ENCODE measurements at regions not wholly inside any gene's neighbourhood (a gene's known extent, or its start where the extent isn't known, plus 50 kb on each side); places are given as distances from the start of the nearest gene placed in this dataset.
A peak's percentile ranks its signal among the peaks of the same experiment; 100 is the strongest.

- Histone ChIP-seq H3K27me3 (ENCODE audit: insufficient read depth, low read length) (no peaks in the 10 kb centered on the region), H3K4me3 (ENCODE audit: low read depth, low read length, poor library complexity, severe bottlenecking) (no peak overlapping the region), H2AFZ (ENCODE audit: low read length) (no peak overlapping the region), H3K9me3 (ENCODE audit: low read length) (no peaks in the 10 kb centered on the region), H3K9ac (ENCODE audit: low read length) (no peak overlapping the region), H3K36me3 (ENCODE audit: insufficient read depth, low read length) (no peaks in the 10 kb centered on the region), H3K4me2 (ENCODE audit: low read length) (no peak overlapping the region), H3K4me1 (ENCODE audit: insufficient read depth, low read length, severe bottlenecking) (no peaks in the 10 kb centered on the region), H3K79me2 (ENCODE audit: insufficient read depth, low read length) (no peaks in the 10 kb centered on the region), H3F3A (ENCODE audit: insufficient read depth, low read length) (no peaks in the 10 kb centered on the region), H4K20me1 (ENCODE audit: insufficient read depth, low read length) (no peaks in the 10 kb centered on the region), H3K27ac (ENCODE audit: low read depth, low read length, poor library complexity, severe bottlenecking) (no peak overlapping the region), H3K9me2 (ENCODE audit: low read depth, low read length) (no peaks in the 10 kb centered on the region)
- TF ChIP-seq CTCF (IDR thresholded peaks at IDR 0.05; ENCODE audit: low read length): no peak
- no peak for TF ChIP-seq EZH2 (IDR thresholded peaks at IDR 0.05; ENCODE audit: borderline replicate concordance, low read length)
These were observed 645.6 kb downstream of the PLA2G4A start for GRCh38 chr1:187474336-187474735.

DNA sequence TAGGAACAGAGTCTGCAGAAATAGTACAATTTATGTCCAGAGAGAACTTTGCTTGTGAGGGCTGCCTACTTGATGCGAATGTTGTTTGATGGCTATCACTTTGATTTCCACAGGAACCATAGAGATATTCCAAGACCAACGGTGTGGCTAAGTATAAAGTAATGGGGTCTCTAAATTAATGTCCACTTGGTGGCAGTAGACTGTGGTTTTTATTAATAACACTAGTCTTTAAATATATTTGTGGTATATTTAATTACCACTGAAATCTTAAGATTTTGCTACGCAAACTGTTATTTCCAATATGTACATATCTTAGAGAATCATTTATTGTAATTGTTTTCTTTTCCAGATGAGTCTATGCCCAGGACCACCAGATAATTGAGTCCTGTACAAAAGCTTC is 647.9 kb downstream of the PLA2G4A start:
- no peak overlapping the region for H3K4me3 ChIP-seq (ENCODE audit: low read depth, low read length, poor library complexity, severe bottlenecking)
- H3K9me3 ChIP-seq (ENCODE audit: low read length): no peaks in the 10 kb centered on the region
- H3F3A ChIP-seq (ENCODE audit: insufficient read depth, low read length): no peaks in the 10 kb centered on the region
- no peaks in the 10 kb centered on the region for H3K36me3 ChIP-seq (ENCODE audit: insufficient read depth, low read length)
- H2AFZ ChIP-seq (ENCODE audit: low read length): no peak overlapping the region
- TF ChIP-seq CTCF (IDR thresholded peaks at IDR 0.05; ENCODE audit: low read length): peak; percentile 48
- TF ChIP-seq EZH2 (IDR thresholded peaks at IDR 0.05; ENCODE audit: borderline replicate concordance, low read length): no peak
- H3K4me2 ChIP-seq (ENCODE audit: low read length): no peak overlapping the region
- H3K27me3 ChIP-seq (ENCODE audit: insufficient read depth, low read length): no peaks in the 10 kb centered on the region
- H3K79me2 ChIP-seq (ENCODE audit: insufficient read depth, low read length): no peaks in the 10 kb centered on the region
- H3K9me2 ChIP-seq (ENCODE audit: low read depth, low read length): no peaks in the 10 kb centered on the region
- H4K20me1 ChIP-seq (ENCODE audit: insufficient read depth, low read length): no peaks in the 10 kb centered on the region
- H3K27ac ChIP-seq (ENCODE audit: low read depth, low read length, poor library complexity, severe bottlenecking): no peak overlapping the region
- H3K9ac ChIP-seq (ENCODE audit: low read length): no peak overlapping the region
- H3K4me1 ChIP-seq (ENCODE audit: insufficient read depth, low read length, severe bottlenecking): no peaks in the 10 kb centered on the region

GRCh38 chr1:187477103-187477502 is 648.4 kb downstream of the PLA2G4A start:
- Histone ChIP-seq H3K36me3 (ENCODE audit: insufficient read depth, low read length) (no peaks in the 10 kb centered on the region), H3K79me2 (ENCODE audit: insufficient read depth, low read length) (no peaks in the 10 kb centered on the region), H3K27me3 (ENCODE audit: insufficient read depth, low read length) (no peaks in the 10 kb centered on the region), H3K27ac (ENCODE audit: low read depth, low read length, poor library complexity, severe bottlenecking) (no peak overlapping the region), H2AFZ (ENCODE audit: low read length) (no peak overlapping the region), H3F3A (ENCODE audit: insufficient read depth, low read length) (no peaks in the 10 kb centered on the region), H3K4me3 (ENCODE audit: low read depth, low read length, poor library complexity, severe bottlenecking) (no peak overlapping the region), H3K9me2 (ENCODE audit: low read depth, low read length) (no peaks in the 10 kb centered on the region), H3K4me2 (ENCODE audit: low read length) (no peak overlapping the region), H3K9ac (ENCODE audit: low read length) (no peak overlapping the region), H3K9me3 (ENCODE audit: low read length) (no peaks in the 10 kb centered on the region), H3K4me1 (ENCODE audit: insufficient read depth, low read length, severe bottlenecking) (no peaks in the 10 kb centered on the region), H4K20me1 (ENCODE audit: insufficient read depth, low read length) (no peaks in the 10 kb centered on the region)
- TF ChIP-seq EZH2 (IDR thresholded peaks at IDR 0.05; ENCODE audit: borderline replicate concordance, low read length) (no peak), CTCF (IDR thresholded peaks at IDR 0.05; ENCODE audit: low read length) (no peak)
